SK-N-SH (cell line): ENCODE measurements at regions not wholly inside any gene's neighbourhood (a gene's known extent, or its start where the extent isn't known, plus 50 kb on each side); places are given as distances from the start of the nearest gene placed in this dataset.

Source experiments
- CTCF ChIA-PET: fragments of 300-600, 350-600 bp; formaldehyde crosslinking; extraction: SDS; loops from one replicate; lab custom pipeline; 2021; lab: Yijun Ruan, JAX
- POLR2A ChIA-PET: fragments of 350-600 bp; sonication (Branson Sonifier 250); formaldehyde crosslinking; extraction: SDS; loops from one replicate; lab custom pipeline; 2020; ENCODE audit warnings: antibody characterized with exemption, inconsistent platforms; lab: Yijun Ruan, JAX
- DNase-seq: peaks from one replicate; pipeline ENCODE4 v3.0.0; 2012
- H2AFZ ChIP-seq: fragments of 200-600 bp; sonication (generic); 2 replicates; pipeline ENCODE4 v1.8.1; 2016; ENCODE audit warnings: antibody characterized with exemption, mild to moderate bottlenecking, low read depth
- H3F3A ChIP-seq: fragments of 200-600 bp; sonication (generic); replicated peaks from 2 replicates; pipeline ENCODE3; 2016; ENCODE audit warnings: antibody characterized with exemption, mild to moderate bottlenecking; ENCODE audit not compliant: insufficient read depth
- H3K27ac ChIP-seq, 2 experiments: fragments of 200-500 bp in 1 of 2; fragments of 200-600 bp in 1 of 2; sonication (Bioruptor generic) in 1 of 2; sonication (generic), shearing (Covaris generic) in 1 of 2; 2 replicates each; pipeline versions ENCODE4 v1.5.1 to v1.6.1; 2014 to 2016; ENCODE audit warnings: low read depth in 2 of 2, inconsistent platforms in 1 of 2, low read length in 1 of 2, mild to moderate bottlenecking in 1 of 2, mixed read lengths in 1 of 2
- H3K27me3 ChIP-seq: fragments of 200-600 bp; sonication (generic), shearing (Covaris generic); 2 replicates; pipeline ENCODE4 v1.6.1; 2016; ENCODE audit warnings: mixed run types; ENCODE audit not compliant: insufficient read depth
- H3K36me3 ChIP-seq, 2 experiments: fragments of 200-500 bp in 1 of 2; fragments of 200-600 bp in 1 of 2; sonication (Bioruptor generic) in 1 of 2; sonication (generic) in 1 of 2; replicated peaks in 1 of 2; 2 replicates each; pipeline versions ENCODE3 to v1.5.1; 2014 to 2016; ENCODE audit warnings: low read length in 1 of 2, mild to moderate bottlenecking in 1 of 2; ENCODE audit not compliant: insufficient read depth in 2 of 2, control insufficient read depth in 1 of 2
- H3K4me1 ChIP-seq, 2 experiments: fragments of 200-500 bp in 1 of 2; fragments of 200-600 bp in 1 of 2; sonication (Bioruptor generic) in 1 of 2; sonication (generic), shearing (Covaris generic) in 1 of 2; 2 replicates each; pipeline versions ENCODE4 v1.5.1 to v1.6.1; 2014 to 2016; ENCODE audit warnings: low read depth in 1 of 2, low read length in 1 of 2, mixed run types in 1 of 2; ENCODE audit not compliant: insufficient read depth in 2 of 2, control insufficient read depth in 1 of 2
- H3K4me2 ChIP-seq: fragments of 200-600 bp; sonication (generic), shearing (Covaris generic); 2 replicates; pipeline ENCODE4 v1.6.1; 2017; ENCODE audit warnings: mixed run types
- H3K4me3 ChIP-seq, 2 experiments: fragments of 200-500 bp in 1 of 2; fragments of 200-600 bp in 1 of 2; sonication (Bioruptor generic) in 1 of 2; sonication (generic), shearing (Covaris generic) in 1 of 2; 2 replicates each; pipeline versions ENCODE4 v1.5.1 to v1.8.1; 2014 to 2016; ENCODE audit warnings: low read depth in 2 of 2, inconsistent platforms in 1 of 2, low read length in 1 of 2, mild to moderate bottlenecking in 1 of 2, mixed read lengths in 1 of 2, moderate library complexity in 1 of 2
- H3K79me2 ChIP-seq: fragments of 200-600 bp; sonication (generic); 2 replicates; pipeline ENCODE4 v1.8.1; 2017; ENCODE audit warnings: mild to moderate bottlenecking; ENCODE audit not compliant: insufficient read depth
- H3K9ac ChIP-seq: fragments of 200-600 bp; sonication (generic); 2 replicates; pipeline ENCODE4 v1.6.1; 2017; ENCODE audit warnings: mixed run types
- H3K9me2 ChIP-seq: fragments of 200-600 bp; sonication (generic); 2 replicates; pipeline ENCODE4 v1.6.1; 2017; ENCODE audit warnings: mixed run types
- H3K9me3 ChIP-seq: fragments of 200-600 bp; sonication (generic); 2 replicates; pipeline ENCODE4 v1.6.1; 2017; ENCODE audit warnings: mixed run types, mild to moderate bottlenecking, moderate library complexity
- H4K20me1 ChIP-seq: fragments of 200-600 bp; sonication (generic); 2 replicates; pipeline ENCODE4 v1.6.1; 2017; ENCODE audit warnings: mild to moderate bottlenecking, mixed run types; ENCODE audit not compliant: insufficient read depth
- CHD2 ChIP-seq: fragments of 150-350 bp; IDR thresholded peaks from 2 replicates; pipeline ENCODE4 v1.6.1; 2018; ENCODE audit warnings: low read length; ENCODE audit not compliant: partially characterized antibody
- EP300 ChIP-seq, 2 experiments: IDR thresholded peaks; 2 replicates each; pipeline versions ENCODE4 v1.4.0 to v1.6.1; 2012; ENCODE audit warnings: borderline replicate concordance in 1 of 2, low read depth in 1 of 2, low read length in 1 of 2
- GATA2 ChIP-seq: sonication (generic); formaldehyde crosslinking; IDR thresholded peaks from 2 replicates; pipeline ENCODE4 v1.5.0; 2020; ENCODE audit warnings: mild to moderate bottlenecking, missing genetic modification reagents
- JUND ChIP-seq: IDR thresholded peaks from 2 replicates; pipeline ENCODE4 v1.4.0; 2012
- NRF1 ChIP-seq: IDR thresholded peaks from 2 replicates; pipeline ENCODE4 v1.6.1; 2012; ENCODE audit warnings: low read depth, mild to moderate bottlenecking, low read length
- RFX5 ChIP-seq: IDR thresholded peaks from 2 replicates; pipeline ENCODE4 v1.6.1; 2012; ENCODE audit warnings: mild to moderate bottlenecking, improper control_type of control experiment, low read length
- RXRA ChIP-seq: IDR thresholded peaks from 2 replicates; pipeline ENCODE4 v1.4.0; 2012; ENCODE audit warnings: low read depth, mild to moderate bottlenecking, borderline replicate concordance
- SIN3A ChIP-seq: IDR thresholded peaks from 2 replicates; pipeline ENCODE4 v1.6.1; 2012; ENCODE audit warnings: low read depth, mild to moderate bottlenecking, low read length, moderate library complexity, borderline replicate concordance
- SMC3 ChIP-seq: IDR thresholded peaks from 2 replicates; pipeline ENCODE4 v1.6.1; 2012; ENCODE audit warnings: low read depth, low read length, improper control_type of control experiment
- TAF1 ChIP-seq: IDR thresholded peaks from 2 replicates; pipeline ENCODE4 v1.6.1; 2012; ENCODE audit warnings: low read depth, mild to moderate bottlenecking, low read length, moderate library complexity, borderline replicate concordance
- TCF12 ChIP-seq: IDR thresholded peaks from 2 replicates; pipeline ENCODE4 v1.4.0; 2012
- WGBS: methylation state at CpG from one replicate; pipeline ENCODE4 v1.1.6; 2017; ENCODE audit warnings: low lambda C conversion rate; 5-methylcytosine and 5-hydroxymethylcytosine counted together
- TF ChIP-seq, protein P1 (sequence below): IDR thresholded peaks from 2 replicates; pipeline ENCODE4; 2012
- TF ChIP-seq, protein P2 (sequence below): fragments of 150-350 bp; IDR thresholded peaks from 2 replicates; pipeline ENCODE4 v1.6.1; 2017; ENCODE audit warnings: antibody characterized with exemption, low read length, low read depth, borderline replicate concordance
- TF ChIP-seq, protein P3 (sequence below): fragments of 150-350 bp; IDR thresholded peaks from 2 replicates; pipeline ENCODE4 v1.6.1; 2016; ENCODE audit warnings: mild to moderate bottlenecking, low read depth, low read length
- TF ChIP-seq, protein P4 (sequence below): IDR thresholded peaks from 2 replicates; pipeline ENCODE4 v1.6.1; 2012; ENCODE audit warnings: mild to moderate bottlenecking, low read depth, low read length, moderate library complexity

DNA sequence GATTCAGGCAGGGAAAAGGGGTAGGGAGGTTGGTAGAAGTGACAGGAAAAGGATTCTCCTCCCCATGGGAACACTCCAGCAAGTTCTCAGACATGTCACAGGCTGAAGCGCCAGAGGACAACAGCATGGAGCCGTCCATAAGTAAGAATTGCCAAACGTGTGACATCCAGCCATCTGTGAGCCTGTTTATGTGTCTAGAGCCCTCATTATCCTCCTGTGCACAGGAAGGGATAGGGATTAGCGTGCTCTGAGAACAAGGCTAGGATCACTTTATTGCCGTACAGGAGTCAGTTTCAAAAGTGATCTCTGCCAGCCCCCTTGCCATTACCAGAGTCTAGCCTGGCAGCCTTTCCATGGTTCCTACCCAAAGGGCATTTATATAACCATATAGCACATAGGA is 549.5 kb downstream of the NTRK3 start:
- Histone ChIP-seq H3K9ac (no peak overlapping the region), H3K9me2 (no peaks in the 10 kb centered on the region), H3K27me3 (no peaks in the 10 kb centered on the region), H4K20me1 (no peaks in the 10 kb centered on the region), H3K36me3 (no peaks in the 10 kb centered on the region), H3F3A (no peaks in the 10 kb centered on the region), H3K4me3 (no peak overlapping the region), H3K4me1 (peaks cover 0 to 11% of the 10 kb centered on the region in 2 experiments; a peak in 1 of 4 replicates), H3K4me2 (no peak overlapping the region), H2AFZ (no peak overlapping the region), H3K79me2 (no peaks in the 10 kb centered on the region), H3K27ac (no peak overlapping the region), H3K9me3 (no peaks in the 10 kb centered on the region)
- WGBS, result 60% methylated on average over 4 of the region's 5 CpGs
- POLR2A ChIA-PET, result no interaction called here
- TF ChIP-seq, protein P1, sequence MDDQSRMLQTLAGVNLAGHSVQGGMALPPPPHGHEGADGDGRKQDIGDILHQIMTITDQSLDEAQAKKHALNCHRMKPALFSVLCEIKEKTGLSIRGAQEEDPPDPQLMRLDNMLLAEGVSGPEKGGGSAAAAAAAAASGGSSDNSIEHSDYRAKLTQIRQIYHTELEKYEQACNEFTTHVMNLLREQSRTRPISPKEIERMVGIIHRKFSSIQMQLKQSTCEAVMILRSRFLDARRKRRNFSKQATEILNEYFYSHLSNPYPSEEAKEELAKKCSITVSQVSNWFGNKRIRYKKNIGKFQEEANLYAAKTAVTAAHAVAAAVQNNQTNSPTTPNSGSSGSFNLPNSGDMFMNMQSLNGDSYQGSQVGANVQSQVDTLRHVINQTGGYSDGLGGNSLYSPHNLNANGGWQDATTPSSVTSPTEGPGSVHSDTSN, result no peak
- CTCF ChIA-PET, result no interaction called here
- DNase-seq, result no peak

DNA sequence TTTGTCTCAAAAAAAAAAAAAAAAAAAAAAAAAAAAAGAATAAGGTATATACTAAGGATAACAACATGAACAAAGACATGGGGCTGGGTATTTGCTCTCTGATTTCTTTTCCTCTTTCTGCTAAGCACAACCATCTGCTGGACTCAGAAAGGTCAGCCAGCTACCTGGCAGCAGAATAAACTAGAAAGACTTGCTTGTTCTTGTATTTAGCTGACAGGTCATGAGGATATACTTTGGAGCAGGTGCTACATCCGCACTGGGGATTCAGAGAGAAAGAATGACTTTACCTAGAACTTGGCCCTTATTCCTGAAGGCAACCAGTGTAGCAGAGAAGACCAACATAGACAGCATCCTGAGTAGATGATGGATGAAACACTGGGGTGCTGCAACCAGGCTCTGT is 550.5 kb downstream of the NTRK3 start:
- no peaks in the 10 kb centered on the region for H3K36me3 ChIP-seq
- no peak overlapping the region for H3K9ac ChIP-seq
- H4K20me1 ChIP-seq, result no peaks in the 10 kb centered on the region
- H3K9me3 ChIP-seq, result no peaks in the 10 kb centered on the region
- no peak overlapping the region for H2AFZ ChIP-seq
- H3K9me2 ChIP-seq, result no peaks in the 10 kb centered on the region
- CTCF ChIA-PET, result no interaction called here
- no peak overlapping the region for H3K4me3 ChIP-seq
- H3K27me3 ChIP-seq, result no peaks in the 10 kb centered on the region
- POLR2A ChIA-PET, result no interaction called here
- H3K79me2 ChIP-seq, result no peaks in the 10 kb centered on the region
- H3K4me1 ChIP-seq, result peaks cover 0 to 14% of the 10 kb centered on the region in 2 experiments; a peak in 1 of 4 replicates
- TF ChIP-seq, protein P2, sequence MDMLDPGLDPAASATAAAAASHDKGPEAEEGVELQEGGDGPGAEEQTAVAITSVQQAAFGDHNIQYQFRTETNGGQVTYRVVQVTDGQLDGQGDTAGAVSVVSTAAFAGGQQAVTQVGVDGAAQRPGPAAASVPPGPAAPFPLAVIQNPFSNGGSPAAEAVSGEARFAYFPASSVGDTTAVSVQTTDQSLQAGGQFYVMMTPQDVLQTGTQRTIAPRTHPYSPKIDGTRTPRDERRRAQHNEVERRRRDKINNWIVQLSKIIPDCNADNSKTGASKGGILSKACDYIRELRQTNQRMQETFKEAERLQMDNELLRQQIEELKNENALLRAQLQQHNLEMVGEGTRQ, result no peak
- TF ChIP-seq TCF12 (no peak), SMC3 (no peak), JUND (no peak), RFX5 (no peak)
- TF ChIP-seq, protein P3, sequence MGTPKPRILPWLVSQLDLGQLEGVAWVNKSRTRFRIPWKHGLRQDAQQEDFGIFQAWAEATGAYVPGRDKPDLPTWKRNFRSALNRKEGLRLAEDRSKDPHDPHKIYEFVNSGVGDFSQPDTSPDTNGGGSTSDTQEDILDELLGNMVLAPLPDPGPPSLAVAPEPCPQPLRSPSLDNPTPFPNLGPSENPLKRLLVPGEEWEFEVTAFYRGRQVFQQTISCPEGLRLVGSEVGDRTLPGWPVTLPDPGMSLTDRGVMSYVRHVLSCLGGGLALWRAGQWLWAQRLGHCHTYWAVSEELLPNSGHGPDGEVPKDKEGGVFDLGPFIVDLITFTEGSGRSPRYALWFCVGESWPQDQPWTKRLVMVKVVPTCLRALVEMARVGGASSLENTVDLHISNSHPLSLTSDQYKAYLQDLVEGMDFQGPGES, result no peak
- TF ChIP-seq, all 33 proteins: peak for 0
- DNase-seq, result no peak
- no peak overlapping the region for H3K27ac ChIP-seq
- WGBS, result 70% methylated on average over 1 of the region's 1 CpG
- no peak overlapping the region for H3K4me2 ChIP-seq
- no peaks in the 10 kb centered on the region for H3F3A ChIP-seq

DNA sequence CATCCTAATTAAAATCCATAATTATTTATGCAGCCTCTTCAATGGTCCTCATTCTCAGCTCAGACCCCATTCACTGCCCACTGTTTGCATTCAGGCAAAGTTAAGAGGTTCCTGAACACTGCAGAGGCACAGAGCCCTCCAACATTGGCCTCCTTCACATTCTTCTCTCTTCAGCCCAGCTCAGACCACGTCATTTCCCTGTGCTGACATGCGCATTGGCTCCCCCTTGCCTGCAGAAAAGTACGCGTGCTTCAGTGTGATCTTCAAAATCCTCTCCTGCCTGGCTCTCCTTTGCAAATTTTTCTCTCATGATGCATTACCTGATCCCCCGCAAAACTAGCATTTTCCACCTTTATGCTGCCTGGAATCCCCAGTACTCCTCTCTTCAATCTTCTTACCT is 552.3 kb downstream of the NTRK3 start:
- Histone ChIP-seq H4K20me1 (no peaks in the 10 kb centered on the region), H3K4me1 (peaks cover 0 to 14% of the 10 kb centered on the region in 2 experiments; a peak in 1 of 4 replicates)

More for the DNA sequence above, 552.3 kb downstream of the NTRK3 start:
- no peak overlapping the region for H2AFZ ChIP-seq
- ChIA-PET CTCF (no interaction called here), POLR2A (no interaction called here)
- H3K27ac ChIP-seq, result no peak overlapping the region
- H3K36me3 ChIP-seq, result no peaks in the 10 kb centered on the region
- no peak for TF ChIP-seq NRF1
- no peak for TF ChIP-seq SIN3A
- no peak for TF ChIP-seq SMC3
- no peak for TF ChIP-seq TCF12
- TF ChIP-seq CHD2, result no peak
- no peak for TF ChIP-seq JUND
- TF ChIP-seq EP300 (IDR thresholded peaks at IDR 0.05; ENCODE audit: borderline replicate concordance in 1 of 2, low read depth in 1 of 2, low read length in 1 of 2), result no peak
- no peak for TF ChIP-seq RXRA
- TF ChIP-seq GATA2 (CRISPR knock-in tag), result no peak
- no peak for TF ChIP-seq TAF1
- no peak for TF ChIP-seq RFX5
- TF ChIP-seq, protein P4, sequence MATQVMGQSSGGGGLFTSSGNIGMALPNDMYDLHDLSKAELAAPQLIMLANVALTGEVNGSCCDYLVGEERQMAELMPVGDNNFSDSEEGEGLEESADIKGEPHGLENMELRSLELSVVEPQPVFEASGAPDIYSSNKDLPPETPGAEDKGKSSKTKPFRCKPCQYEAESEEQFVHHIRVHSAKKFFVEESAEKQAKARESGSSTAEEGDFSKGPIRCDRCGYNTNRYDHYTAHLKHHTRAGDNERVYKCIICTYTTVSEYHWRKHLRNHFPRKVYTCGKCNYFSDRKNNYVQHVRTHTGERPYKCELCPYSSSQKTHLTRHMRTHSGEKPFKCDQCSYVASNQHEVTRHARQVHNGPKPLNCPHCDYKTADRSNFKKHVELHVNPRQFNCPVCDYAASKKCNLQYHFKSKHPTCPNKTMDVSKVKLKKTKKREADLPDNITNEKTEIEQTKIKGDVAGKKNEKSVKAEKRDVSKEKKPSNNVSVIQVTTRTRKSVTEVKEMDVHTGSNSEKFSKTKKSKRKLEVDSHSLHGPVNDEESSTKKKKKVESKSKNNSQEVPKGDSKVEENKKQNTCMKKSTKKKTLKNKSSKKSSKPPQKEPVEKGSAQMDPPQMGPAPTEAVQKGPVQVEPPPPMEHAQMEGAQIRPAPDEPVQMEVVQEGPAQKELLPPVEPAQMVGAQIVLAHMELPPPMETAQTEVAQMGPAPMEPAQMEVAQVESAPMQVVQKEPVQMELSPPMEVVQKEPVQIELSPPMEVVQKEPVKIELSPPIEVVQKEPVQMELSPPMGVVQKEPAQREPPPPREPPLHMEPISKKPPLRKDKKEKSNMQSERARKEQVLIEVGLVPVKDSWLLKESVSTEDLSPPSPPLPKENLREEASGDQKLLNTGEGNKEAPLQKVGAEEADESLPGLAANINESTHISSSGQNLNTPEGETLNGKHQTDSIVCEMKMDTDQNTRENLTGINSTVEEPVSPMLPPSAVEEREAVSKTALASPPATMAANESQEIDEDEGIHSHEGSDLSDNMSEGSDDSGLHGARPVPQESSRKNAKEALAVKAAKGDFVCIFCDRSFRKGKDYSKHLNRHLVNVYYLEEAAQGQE, result no peak
- 74% methylated on average over 5 of the region's 5 CpGs for WGBS
- no peaks in the 10 kb centered on the region for H3K79me2 ChIP-seq
- no peaks in the 10 kb centered on the region for H3K27me3 ChIP-seq
- no peak overlapping the region for H3K4me3 ChIP-seq
- no peaks in the 10 kb centered on the region for H3F3A ChIP-seq
- DNase-seq, result no peak
- no peak overlapping the region for H3K4me2 ChIP-seq
- no peaks in the 10 kb centered on the region for H3K9me3 ChIP-seq
- no peaks in the 10 kb centered on the region for H3K9me2 ChIP-seq
- no peak overlapping the region for H3K9ac ChIP-seq
